ENCODE measurements at regions not wholly inside any gene's neighbourhood (a gene's known extent, or its start where the extent isn't known, plus 50 kb on each side); places are given as distances from the start of the nearest gene placed in this dataset.

GRCh38 chr12:62138527-62138926, 121.7 kb upstream of the USP15 start:
- intact Hi-C loops (cut with DNase I) = no loop called here
- H3K27me3 ChIP-seq = no peaks in the 10 kb centered on the region
- H3K4me1 ChIP-seq (replicated peaks in 1 of 2) = no peaks in the 10 kb centered on the region
- WGBS, 4 donors = 71 to 79% (median 72%) methylated on average over 2 of the region's 2 CpGs
- TF ChIP-seq CTCF (IDR thresholded peaks at IDR 0.05) = no peak
- no peak for TF ChIP-seq POLR2A (IDR thresholded peaks at IDR 0.05)
- H3K36me3 ChIP-seq (replicated peaks in 1 of 2) = no peaks in the 10 kb centered on the region
- H3K27ac ChIP-seq = no peak overlapping the region
- no peak overlapping the region for H3K4me3 ChIP-seq
- no peaks in the 10 kb centered on the region for H3K9me3 ChIP-seq (replicated peaks in 1 of 3)
- DNase-seq = no peak

DNA sequence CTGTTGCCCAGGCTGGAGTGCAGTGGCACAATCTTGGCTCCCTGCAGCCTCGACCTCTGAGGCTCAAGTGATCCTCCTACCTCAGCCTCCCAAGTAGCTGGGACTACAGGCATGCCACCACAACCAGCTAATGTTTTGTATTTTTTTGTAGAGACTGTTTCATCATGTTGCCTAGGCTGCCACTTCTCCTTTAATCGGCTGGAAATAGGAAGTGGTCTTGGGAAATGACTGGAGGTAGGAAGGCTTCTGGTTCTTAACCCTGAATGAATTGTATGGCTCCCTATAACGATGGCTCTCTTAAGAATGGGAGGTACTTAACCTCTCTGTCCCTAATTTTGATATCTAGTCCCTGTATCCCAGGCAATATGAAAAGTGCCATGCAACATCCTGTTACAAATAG, 113.9 kb upstream of the USP15 start:
- intact Hi-C loops (cut with DNase I) = no loop called here
- WGBS, 4 donors = 53 to 83% (median 68%) methylated on average over 3 of the region's 3 CpGs
- Histone ChIP-seq H3K4me1 (replicated peaks in 1 of 2) (no peaks in the 10 kb centered on the region), H3K36me3 (replicated peaks in 1 of 2) (no peaks in the 10 kb centered on the region), H3K4me3 (no peak overlapping the region), H3K27ac (no peak overlapping the region), H3K9me3 (replicated peaks in 1 of 3) (no peaks in the 10 kb centered on the region), H3K27me3 (no peaks in the 10 kb centered on the region)
- no peak for TF ChIP-seq CTCF (IDR thresholded peaks at IDR 0.05)
- TF ChIP-seq POLR2A (IDR thresholded peaks at IDR 0.05) = no peak
- DNase-seq = no peak

DNA sequence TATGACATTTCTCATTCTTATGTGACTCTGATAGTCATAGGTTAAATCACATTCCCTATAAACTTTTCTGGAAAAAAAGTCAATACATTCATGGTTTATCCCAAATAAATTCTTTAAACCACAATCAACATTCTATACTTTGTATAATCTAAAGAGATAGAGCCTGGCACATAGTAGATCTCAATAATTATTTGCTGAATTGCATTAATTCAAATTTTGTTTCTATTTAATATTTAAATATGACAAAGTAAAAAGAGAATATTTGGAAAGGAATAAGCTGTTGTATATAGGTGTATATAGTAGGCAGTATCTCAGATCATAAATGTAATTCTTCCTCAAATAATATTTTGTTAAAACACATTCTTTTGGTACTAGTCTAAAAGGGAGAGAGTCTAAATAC, 102.2 kb upstream of the USP15 start:
- TF ChIP-seq POLR2A (IDR thresholded peaks at IDR 0.05) (no peak), CTCF (IDR thresholded peaks at IDR 0.05) (no peak)
- H3K9me3 ChIP-seq (replicated peaks in 1 of 3) = no peaks in the 10 kb centered on the region
- no peaks in the 10 kb centered on the region for H3K36me3 ChIP-seq (replicated peaks in 1 of 2)
- no peaks in the 10 kb centered on the region for H3K27me3 ChIP-seq
- no peak for DNase-seq
- H3K4me1 ChIP-seq (replicated peaks in 1 of 2) = no peaks in the 10 kb centered on the region
- H3K27ac ChIP-seq = no peak overlapping the region
- H3K4me3 ChIP-seq = no peak overlapping the region
- intact Hi-C loops (cut with DNase I) = no loop called here

- TF ChIP-seq CTCF (IDR thresholded peaks at IDR 0.05) = no peak
- TF ChIP-seq POLR2A (IDR thresholded peaks at IDR 0.05) = no peak
- Histone ChIP-seq H3K27me3 (no peaks in the 10 kb centered on the region), H3K36me3 (replicated peaks in 1 of 2) (no peaks in the 10 kb centered on the region), H3K27ac (no peak overlapping the region), H3K4me1 (replicated peaks in 1 of 2) (no peaks in the 10 kb centered on the region), H3K4me3 (no peak overlapping the region), H3K9me3 (replicated peaks in 1 of 3) (no peaks in the 10 kb centered on the region)
- DNase-seq = no peak
- 62 to 72% (median 71%) methylated on average over 5 of the region's 5 CpGs for WGBS, 4 donors
- intact Hi-C loops (cut with DNase I) = no loop called here
Measured at GRCh38 chr12:62158461-62159360, 101.5 kb upstream of the USP15 start.

All from adrenal gland (tissue), 9 donors.